GM19395 (cell line): ENCODE measurements at regions not wholly inside any gene's neighbourhood (a gene's known extent, or its start where the extent isn't known, plus 50 kb on each side); places are given as distances from the start of the nearest gene placed in this dataset.

ENCODE experiments used
- ATAC-seq: cut with Tn5 transposase; IDR thresholded peaks from one replicate; pipeline ENCODE4 v1.9.1; 2021; ENCODE audit warnings: mild to moderate bottlenecking, moderate library complexity; ENCODE audit not compliant: unreplicated experiment

DNA sequence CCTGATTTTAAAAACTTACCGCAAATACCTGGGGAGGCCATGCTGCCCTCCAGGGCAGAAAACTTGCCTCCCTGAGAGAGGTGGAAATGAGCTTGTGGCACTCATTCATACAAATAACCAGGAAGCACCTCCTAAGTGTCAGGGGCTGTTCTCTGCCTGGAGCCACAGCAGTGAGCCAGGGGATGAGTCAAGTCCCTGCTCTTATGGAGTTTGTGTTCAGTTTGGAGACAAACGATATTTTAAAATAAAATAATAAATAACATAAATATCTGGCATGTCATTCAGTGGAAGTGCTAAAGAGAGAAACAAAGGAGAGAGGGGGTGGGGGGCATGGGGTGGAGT, 313.8 kb downstream of the C16orf95 start:
- no peak for ATAC-seq

- no peak for ATAC-seq
Observed at GRCh38 chr16:87006021-87006420, 311.2 kb downstream of the C16orf95 start.

- no peak for ATAC-seq
Observed at GRCh38 chr16:87006789-87007745, 310.1 kb downstream of the C16orf95 start.

DNA sequence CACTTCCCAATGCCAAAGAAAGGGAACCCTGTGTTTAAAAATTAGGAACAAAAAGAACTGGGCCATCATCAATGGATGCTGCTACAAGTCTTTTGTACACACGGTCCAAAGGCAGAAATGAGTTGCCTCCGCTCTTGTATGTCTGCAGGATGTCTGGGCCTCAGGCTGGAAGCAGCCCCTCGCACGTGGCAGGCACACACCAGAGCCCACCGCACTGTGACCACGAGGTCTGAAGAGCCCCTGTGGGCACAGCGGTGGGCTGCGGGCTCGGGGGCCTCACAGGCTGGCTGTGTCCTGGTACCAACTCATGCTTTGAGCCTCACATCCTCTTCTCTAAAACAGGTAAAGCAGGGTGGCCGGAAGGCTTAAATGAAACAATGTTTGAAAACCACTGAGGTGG, 309.3 kb downstream of the C16orf95 start:
- no peak for ATAC-seq

- ATAC-seq: no peak
Observed at GRCh38 chr16:87008664-87009063, 308.5 kb downstream of the C16orf95 start.

- ATAC-seq: no peak
Observed at GRCh38 chr16:87012954-87013938, 303.9 kb downstream of the C16orf95 start.

DNA sequence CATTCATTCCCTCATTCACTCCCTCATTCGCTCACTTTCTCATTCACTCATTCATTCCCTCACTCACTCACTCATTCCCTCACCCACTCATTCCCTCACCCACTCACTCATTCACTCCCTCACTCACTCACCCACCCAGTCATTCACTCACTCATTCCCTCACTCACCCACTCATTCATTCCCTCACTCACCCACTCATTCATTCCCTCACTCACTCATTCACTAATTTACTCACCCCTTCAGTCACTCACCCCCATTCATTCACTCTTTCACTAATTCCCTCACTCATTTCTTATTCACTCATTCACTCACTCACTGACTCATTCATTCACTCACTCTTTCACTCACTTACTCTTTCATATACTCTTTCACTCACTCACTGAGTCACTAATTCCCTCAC, 303.1 kb downstream of the C16orf95 start:
- ATAC-seq: no peak

GRCh38 chr16:87015021-87015420, 302.2 kb downstream of the C16orf95 start:
- ATAC-seq: no peak

DNA sequence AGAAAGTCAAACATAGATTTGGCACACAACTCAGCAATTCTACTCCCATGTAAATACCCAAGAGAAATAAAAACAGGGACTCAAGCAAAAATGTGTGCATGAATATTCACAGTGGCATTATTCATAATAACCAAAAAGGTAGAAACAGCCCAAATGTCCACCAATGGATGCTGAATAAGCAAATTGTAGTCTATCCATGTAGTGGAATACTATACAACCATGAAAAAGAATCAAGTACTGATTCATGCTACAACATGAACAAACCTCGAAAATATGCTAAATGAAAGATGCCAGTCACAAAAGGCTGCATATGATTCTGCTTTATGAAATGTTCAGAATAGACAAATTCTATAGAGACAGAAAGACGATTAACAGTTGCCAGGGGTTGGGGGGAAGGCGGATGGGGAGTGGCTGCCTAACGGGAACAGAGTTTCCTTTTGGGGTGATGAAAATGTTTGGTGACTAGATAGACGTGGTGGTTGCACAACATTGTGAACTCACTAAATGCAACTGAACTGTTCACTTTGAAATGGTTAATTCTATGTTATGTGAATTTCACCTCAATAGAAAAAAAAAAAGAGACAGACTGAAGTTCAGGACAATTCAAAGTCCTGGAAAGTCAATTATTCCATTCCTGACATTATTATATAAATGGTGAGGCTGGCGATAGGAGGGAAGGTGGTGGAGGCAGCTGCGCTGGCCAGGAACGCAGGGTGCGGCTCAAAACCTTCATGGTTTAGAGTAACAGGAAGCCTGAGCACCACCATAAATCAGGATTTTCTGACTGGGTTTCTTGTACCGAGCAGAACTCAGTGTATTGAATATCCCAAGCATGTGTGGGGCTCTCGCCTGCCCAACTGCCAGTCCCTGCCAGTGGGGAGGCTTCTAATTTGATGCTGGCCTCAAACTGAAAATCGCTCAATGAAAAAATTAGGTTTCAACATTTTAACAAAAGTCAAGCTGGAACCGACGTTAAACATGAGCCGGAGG, 300.9 kb downstream of the C16orf95 start:
- no peak for ATAC-seq

- no peak for ATAC-seq
Observed at GRCh38 chr16:87017371-87018012, 299.7 kb downstream of the C16orf95 start.

DNA sequence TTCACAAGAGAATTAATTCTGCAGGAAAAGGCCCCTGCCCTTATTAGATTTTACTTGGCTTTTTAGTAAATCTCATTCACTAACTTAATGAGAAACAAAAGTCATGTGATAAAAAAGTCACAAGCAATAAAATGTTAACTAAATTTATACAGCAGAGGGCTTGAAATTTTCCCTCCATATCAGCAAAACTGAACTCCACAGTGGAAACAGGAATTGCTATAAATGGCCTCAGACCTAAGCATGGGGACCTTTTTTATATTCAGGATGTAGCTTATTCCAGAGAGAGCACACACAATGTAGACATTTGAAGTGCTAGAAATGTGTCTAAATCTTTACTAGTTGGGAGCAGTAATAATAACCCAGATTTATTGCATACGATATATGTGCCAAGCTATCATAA, 291.5 kb downstream of the C16orf95 start:
- no peak for ATAC-seq

DNA sequence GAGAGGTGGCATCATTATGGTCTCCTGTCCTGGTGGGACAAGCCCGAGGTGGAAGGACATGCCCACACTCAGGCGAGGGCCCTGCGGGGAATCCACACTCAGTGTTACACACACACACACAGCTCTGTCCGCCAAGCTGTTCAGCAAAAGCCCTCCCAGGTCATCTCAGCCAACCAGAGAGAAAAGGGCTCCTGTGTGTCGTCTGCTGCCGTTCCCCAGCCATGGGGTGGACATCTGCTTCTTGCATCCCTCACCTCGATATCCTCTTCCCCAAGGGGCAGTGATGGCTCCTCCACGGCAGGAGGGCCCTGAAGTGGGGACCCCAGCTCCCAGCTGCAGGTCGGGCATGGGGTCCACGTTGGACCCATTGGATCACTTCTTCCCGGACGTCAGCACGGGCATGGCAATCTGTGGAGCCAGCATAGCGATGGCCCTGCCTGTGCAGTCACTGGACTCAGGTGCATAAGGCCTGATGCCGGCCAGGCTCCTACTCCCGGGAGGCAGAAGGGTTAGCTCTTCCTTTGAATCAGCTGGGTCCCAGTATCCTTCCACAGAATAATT, 290.1 kb downstream of the C16orf95 start:
- ATAC-seq: no peak

- no peak for ATAC-seq
Observed at GRCh38 chr16:87028481-87029320, 288.5 kb downstream of the C16orf95 start.

DNA sequence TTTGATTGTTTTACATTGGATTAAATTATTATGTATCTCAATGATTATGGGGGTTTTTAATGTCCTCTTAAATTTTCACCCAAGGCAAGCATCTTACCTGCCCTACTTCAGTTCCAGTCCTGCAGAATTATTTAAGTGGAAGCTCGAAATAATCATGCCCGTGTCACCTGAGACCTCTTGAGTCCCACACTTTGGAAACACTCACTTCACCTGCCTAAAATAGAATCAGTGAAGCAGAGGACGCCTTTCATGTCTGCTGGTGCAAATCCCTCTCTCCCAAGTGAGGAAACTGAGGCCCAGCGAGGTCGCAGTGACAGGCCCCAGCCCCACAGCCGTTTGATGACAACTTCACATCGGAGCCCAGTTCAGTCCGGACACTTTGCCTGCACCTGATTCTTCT, 284.6 kb downstream of the C16orf95 start:
- no peak for ATAC-seq

GRCh38 chr16:87033021-87033471, 284.1 kb downstream of the C16orf95 start:
- ATAC-seq: no peak

DNA sequence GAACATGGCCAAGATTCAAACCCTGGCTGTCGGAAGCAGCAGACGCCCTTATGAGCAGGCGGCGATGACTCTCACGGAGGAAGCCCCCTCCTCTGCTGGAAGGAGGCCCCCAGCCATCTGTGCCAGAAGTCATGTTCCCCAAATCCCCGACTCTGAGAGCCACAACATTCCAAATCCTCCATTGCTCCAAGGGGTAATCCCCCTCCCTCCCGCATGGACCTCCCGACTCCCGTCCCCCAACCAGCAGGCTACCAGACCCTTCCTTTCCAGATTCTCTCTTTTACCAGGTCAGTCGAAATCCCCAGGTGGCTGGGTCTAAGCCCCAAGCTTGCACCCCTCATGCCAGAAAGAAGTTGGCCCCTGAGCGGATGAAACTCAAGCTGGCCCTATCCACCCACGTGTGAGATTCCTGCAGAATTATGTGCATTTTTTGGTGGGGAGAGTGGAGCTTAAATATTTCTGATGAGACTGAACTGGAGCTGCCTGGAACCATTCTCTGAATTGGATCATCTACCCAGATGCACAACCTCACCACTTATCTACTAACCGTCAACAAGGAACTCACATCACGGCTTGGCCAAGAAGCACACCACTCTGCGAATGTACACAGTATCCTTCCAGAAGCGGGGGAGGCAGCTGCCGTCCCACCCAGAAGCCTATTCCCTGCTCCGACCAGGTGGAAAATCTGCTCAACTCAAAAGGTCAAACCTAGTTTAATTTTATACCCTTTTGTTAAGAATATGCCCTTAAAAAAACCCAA, 283.5 kb downstream of the C16orf95 start:
- no peak for ATAC-seq

GRCh38 chr16:87034317-87034716, 282.9 kb downstream of the C16orf95 start:
- no peak for ATAC-seq

GRCh38 chr16:87035053-87035452, 282.1 kb downstream of the C16orf95 start:
- ATAC-seq: no peak
